CD14-positive monocyte (primary cell): ENCODE measurements at regions not wholly inside any gene's neighbourhood (a gene's known extent, or its start where the extent isn't known, plus 50 kb on each side); places are given as distances from the start of the nearest gene placed in this dataset.

Experiments
- DNase-seq, 3 donors: peaks; one replicate each; pipeline ENCODE4 v3.0.0-alpha.2; 2011 to 2022
- H2AFZ ChIP-seq: 2 replicates; pipeline ENCODE4 v1.6.0; 2012; ENCODE audit warnings: mild to moderate bottlenecking, low read depth, low read length, inconsistent platforms; ENCODE audit not compliant: insufficient read depth, poor library complexity, severe bottlenecking
- H3K27ac ChIP-seq, 2 donors: 1 replicate in 1 of 2; 2 replicates in 1 of 2; pipeline ENCODE4 v1.5.1; 2012 to 2013; ENCODE audit warnings: low read length in 2 of 2, control low read depth in 1 of 2, inconsistent platforms in 1 of 2, low read depth in 1 of 2, mild to moderate bottlenecking in 1 of 2
- H3K27me3 ChIP-seq, 2 donors: one replicate each; pipeline versions ENCODE4 v1.6.0 to v1.6.1; 2011 to 2013; ENCODE audit warnings: low read length in 2 of 2; ENCODE audit not compliant: control insufficient read depth in 2 of 2, insufficient read depth in 2 of 2
- H3K36me3 ChIP-seq, 2 donors: replicated peaks in 1 of 2; 1 replicate in 1 of 2; 2 replicates in 1 of 2; pipeline versions ENCODE4 v1.5.1 to v1.6.1; 2012 to 2013; ENCODE audit warnings: low read length in 2 of 2, control low read depth in 1 of 2, inconsistent platforms in 1 of 2, mild to moderate bottlenecking in 1 of 2; ENCODE audit not compliant: insufficient read depth in 2 of 2, control insufficient read depth in 1 of 2
- H3K4me1 ChIP-seq, 2 donors: 1 replicate in 1 of 2; 2 replicates in 1 of 2; pipeline versions ENCODE4 v1.5.1 to v1.6.1; 2012 to 2013; ENCODE audit warnings: low read length in 2 of 2, control low read depth in 1 of 2, inconsistent platforms in 1 of 2, mild to moderate bottlenecking in 1 of 2, moderate library complexity in 1 of 2; ENCODE audit not compliant: insufficient read depth in 2 of 2, control insufficient read depth in 1 of 2
- H3K4me2 ChIP-seq: replicated peaks from 2 replicates; pipeline ENCODE3; 2012; ENCODE audit warnings: low read length, moderate library complexity, mild to moderate bottlenecking; ENCODE audit not compliant: poor library complexity, severe bottlenecking; ENCODE audit errors: extremely low read depth
- H3K4me3 ChIP-seq, 3 experiments: fragments of 200-600 bp in 1 of 3; sonication (generic) in 1 of 3; replicated peaks in 1 of 3; 1 replicate in 2 of 3; 2 replicates in 1 of 3; pipeline ENCODE4 v1.5.1; 2011 to 2013; ENCODE audit warnings: low read length in 3 of 3, mild to moderate bottlenecking in 3 of 3, control low read depth in 2 of 3, low read depth in 2 of 3, inconsistent platforms in 1 of 3, moderate library complexity in 1 of 3
- H3K79me2 ChIP-seq: 2 replicates; pipeline ENCODE4 v1.6.0; 2012; ENCODE audit warnings: mild to moderate bottlenecking, control low read depth, inconsistent platforms, low read length, moderate library complexity; ENCODE audit not compliant: insufficient read depth
- H3K9ac ChIP-seq: 2 replicates; pipeline ENCODE4 v1.6.0; 2017; ENCODE audit warnings: low read length, mild to moderate bottlenecking; ENCODE audit not compliant: insufficient read depth, poor library complexity, severe bottlenecking
- H3K9me3 ChIP-seq, 2 donors: replicated peaks in 1 of 2; 1 replicate in 1 of 2; 2 replicates in 1 of 2; pipeline versions ENCODE4 v1.5.1 to v1.6.1; 2012 to 2013; ENCODE audit warnings: low read length in 2 of 2, control low read depth in 1 of 2; ENCODE audit not compliant: control insufficient read depth in 1 of 2, insufficient read depth in 1 of 2
- H4K20me1 ChIP-seq: 2 replicates; pipeline ENCODE4 v1.6.0; 2012; ENCODE audit warnings: mild to moderate bottlenecking, low read length, control low read depth, moderate library complexity; ENCODE audit not compliant: insufficient read depth
- H3K27ac Mint-ChIP-seq, 7 donors: one replicate each; pipeline ENCODE4 v1.8.0; 2020; ENCODE audit warnings: mild to moderate bottlenecking in 7 of 7, mixed read lengths in 7 of 7, moderate library complexity in 6 of 7, inconsistent platforms in 2 of 7
- H3K27me3 Mint-ChIP-seq, 3 donors: one replicate each; pipeline ENCODE4 v1.8.0; 2021 to 2022; ENCODE audit warnings: low read depth in 3 of 3, mild to moderate bottlenecking in 3 of 3, mixed read lengths in 3 of 3, moderate library complexity in 3 of 3, inconsistent platforms in 1 of 3
- H3K36me3 Mint-ChIP-seq, 2 donors: one replicate each; pipeline ENCODE4 v1.8.0; 2020; ENCODE audit warnings: mixed read lengths in 2 of 2, inconsistent platforms in 1 of 2, mild to moderate bottlenecking in 1 of 2
- H3K4me1 Mint-ChIP-seq: one replicate; pipeline ENCODE4 v1.8.0; 2020; ENCODE audit warnings: mild to moderate bottlenecking, mixed read lengths
- H3K4me3 Mint-ChIP-seq, 2 donors: one replicate each; pipeline ENCODE4 v1.8.0; 2020; ENCODE audit warnings: mild to moderate bottlenecking in 2 of 2, mixed read lengths in 2 of 2, moderate library complexity in 1 of 2
- H3K9me3 Mint-ChIP-seq, 7 donors: one replicate each; pipeline ENCODE4 v1.8.0; 2020 to 2022; ENCODE audit warnings: mixed read lengths in 7 of 7, mild to moderate bottlenecking in 6 of 7, moderate library complexity in 6 of 7, inconsistent platforms in 2 of 7
- CTCF ChIP-seq: fragments of 200-600 bp; IDR thresholded peaks from one replicate; pipeline ENCODE4 v1.8.0; 2022; ENCODE audit warnings: antibody characterized with exemption, mild to moderate bottlenecking
- WGBS: methylation state at CpG from one replicate; pipeline ENCODE4 v1.1.5; 2013; ENCODE audit warnings: missing lambda C conversion rate; ENCODE audit not compliant: insufficient coverage; 5-methylcytosine and 5-hydroxymethylcytosine counted together
- intact Hi-C, 2 donors: fragments of 100-400 bp; cut with micrococcal nuclease; formaldehyde crosslinking; loops; one replicate each; pipeline versions ENCODE4 v1.15.0 to v1.15.1; 2023

GRCh38 chr5:15002173-15002572 is 130.6 kb upstream of the ANKH start:
- Histone ChIP-seq H3K4me2 (no peak overlapping the region), H3K4me1 (peaks cover 35 to 46% of the 10 kb centered on the region in 2 donors), H4K20me1 (no peaks in the 10 kb centered on the region), H2AFZ (no peak overlapping the region), H3K4me3 (no peak overlapping the region), H3K9me3 (no peaks in the 10 kb centered on the region), H3K79me2 (no peaks in the 10 kb centered on the region), H3K36me3 (no peaks in the 10 kb centered on the region), H3K9ac (no peak overlapping the region), H3K27ac (no peak overlapping the region), H3K27me3 (peaks cover 0 to 6% of the 10 kb centered on the region in 2 donors)
- H3K27me3 Mint-ChIP-seq: peaks cover 5 to 17% (median 9%) of the 10 kb centered on the region in 3 donors
- DNase-seq: peak in 1 of 3 donors; percentile 55
- H3K9me3 Mint-ChIP-seq: peaks cover 0 to 1% (median 0%) of the 10 kb centered on the region in 7 donors
- peak overlapping the region in 1 of 2 donors; percentile 2 for H3K4me3 Mint-ChIP-seq
- TF ChIP-seq CTCF: no peak
- H3K36me3 Mint-ChIP-seq: no peaks in the 10 kb centered on the region
- H3K4me1 Mint-ChIP-seq: peaks cover 39% of the 10 kb centered on the region
- H3K27ac Mint-ChIP-seq: peak overlapping the region in 1 of 7 donors; percentile 49
- 97% methylated on average over 8 of the region's 10 CpGs for WGBS
- intact Hi-C loops: loop anchor here (2.0 to 10.0 kb wide), 5 partner anchors 45 to 275 kb away; partner anchors contain the start of gene ANKH (in 1 of the 2)

DNA sequence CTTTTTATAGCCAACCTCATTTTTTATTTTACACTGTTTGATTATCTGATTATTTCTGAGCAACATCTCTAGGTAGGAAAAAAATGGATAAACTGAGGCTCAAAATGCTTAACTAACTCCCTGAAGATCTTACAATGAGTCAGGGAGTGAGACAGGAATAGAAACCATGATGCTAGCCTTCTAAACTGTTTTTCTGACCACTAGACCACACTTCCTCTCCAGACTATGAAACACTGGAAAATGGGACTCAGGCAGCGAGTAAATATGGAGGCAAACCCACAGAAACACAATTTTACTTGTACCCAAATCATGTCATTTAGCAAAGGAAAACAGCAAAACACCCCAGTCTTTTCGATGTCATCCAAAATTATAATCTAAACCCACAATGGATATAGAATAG is 129.9 kb upstream of the ANKH start:
- no peak overlapping the region for H3K27ac ChIP-seq
- H3K9me3 ChIP-seq: no peaks in the 10 kb centered on the region
- no peak overlapping the region for H3K4me3 Mint-ChIP-seq
- peaks cover 0 to 1% (median 0%) of the 10 kb centered on the region in 7 donors for H3K9me3 Mint-ChIP-seq
- H3K4me1 Mint-ChIP-seq: peaks cover 44% of the 10 kb centered on the region
- no peaks in the 10 kb centered on the region for H3K36me3 ChIP-seq
- peaks cover 0 to 6% of the 10 kb centered on the region in 2 donors for H3K27me3 ChIP-seq
- WGBS: no CpG with 5 or more reads among the region's 2 CpGs
- H3K36me3 Mint-ChIP-seq: no peaks in the 10 kb centered on the region
- peak overlapping the region in 6 of 7 donors; percentile 13 to 78 (median 70) for H3K27ac Mint-ChIP-seq
- H2AFZ ChIP-seq: no peak overlapping the region
- H4K20me1 ChIP-seq: no peaks in the 10 kb centered on the region
- DNase-seq: peak; percentile 31 to 55 (median 48)
- TF ChIP-seq CTCF: no peak
- H3K9ac ChIP-seq: no peak overlapping the region
- intact Hi-C loops: loop anchor here (5.0 to 10.0 kb wide), 4 partner anchors 44 to 274 kb away; partner anchors contain the start of gene ANKH (in 1 of the 2)
- no peak overlapping the region for H3K4me2 ChIP-seq
- H3K79me2 ChIP-seq: no peaks in the 10 kb centered on the region
- H3K4me1 ChIP-seq: peaks cover 41 to 52% of the 10 kb centered on the region in 2 donors
- no peak overlapping the region for H3K4me3 ChIP-seq
- H3K27me3 Mint-ChIP-seq: peaks cover 5 to 17% (median 9%) of the 10 kb centered on the region in 3 donors
